ENCODE measurements at regions not wholly inside any gene's neighbourhood (a gene's known extent, or its start where the extent isn't known, plus 50 kb on each side); places are given as distances from the start of the nearest gene placed in this dataset.

DNA sequence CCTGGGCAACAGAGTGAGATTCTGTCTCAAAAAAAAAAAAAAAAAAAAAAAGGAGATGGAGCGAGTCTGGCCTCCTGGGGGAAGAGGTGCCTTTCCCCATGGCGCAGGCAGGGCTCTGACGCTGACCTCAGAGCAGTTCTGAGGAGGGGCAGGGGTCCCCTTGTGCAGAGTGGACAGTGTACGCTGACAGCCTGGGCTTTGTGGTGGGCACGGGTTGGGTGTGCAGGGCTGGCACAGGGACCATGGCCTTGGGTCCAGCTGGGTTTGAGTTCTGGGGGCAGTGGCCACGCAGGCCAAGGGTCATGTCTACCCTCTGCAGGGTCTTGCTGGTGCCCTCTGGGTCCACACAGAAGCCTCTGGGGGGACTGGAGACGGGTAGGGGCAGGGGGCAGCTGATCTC is 260.1 kb upstream of the C1orf174 start:
- no peak overlapping the region for H3K4me2 ChIP-seq (ENCODE audit: insufficient read depth, low read length)
- no peak overlapping the region for H3K27ac ChIP-seq (ENCODE audit: insufficient read depth, low read depth, low read length)
- no peak overlapping the region for H3K9ac ChIP-seq (replicated peaks; ENCODE audit: extremely low read depth, insufficient read depth, low read length)
- dilution Hi-C loops (cut with MboI; ENCODE audit: extremely low pct_ligation_motif_present, low sequenced_read_pairs) (no loop called here), intact Hi-C loops (cut with micrococcal nuclease) (no loop called here)
- DNase-seq (ENCODE audit: low read depth, low spot score) (no peak), FAIRE-seq (no peak)
- TF ChIP-seq FOS (IDR thresholded peaks at IDR 0.05; ENCODE audit: borderline replicate concordance, insufficient read depth, low read length): no peak
- TF ChIP-seq EZH2 (IDR thresholded peaks at IDR 0.05; ENCODE audit: borderline replicate concordance, low read depth, low read length, severe bottlenecking): no peak
- TF ChIP-seq, protein P1, sequence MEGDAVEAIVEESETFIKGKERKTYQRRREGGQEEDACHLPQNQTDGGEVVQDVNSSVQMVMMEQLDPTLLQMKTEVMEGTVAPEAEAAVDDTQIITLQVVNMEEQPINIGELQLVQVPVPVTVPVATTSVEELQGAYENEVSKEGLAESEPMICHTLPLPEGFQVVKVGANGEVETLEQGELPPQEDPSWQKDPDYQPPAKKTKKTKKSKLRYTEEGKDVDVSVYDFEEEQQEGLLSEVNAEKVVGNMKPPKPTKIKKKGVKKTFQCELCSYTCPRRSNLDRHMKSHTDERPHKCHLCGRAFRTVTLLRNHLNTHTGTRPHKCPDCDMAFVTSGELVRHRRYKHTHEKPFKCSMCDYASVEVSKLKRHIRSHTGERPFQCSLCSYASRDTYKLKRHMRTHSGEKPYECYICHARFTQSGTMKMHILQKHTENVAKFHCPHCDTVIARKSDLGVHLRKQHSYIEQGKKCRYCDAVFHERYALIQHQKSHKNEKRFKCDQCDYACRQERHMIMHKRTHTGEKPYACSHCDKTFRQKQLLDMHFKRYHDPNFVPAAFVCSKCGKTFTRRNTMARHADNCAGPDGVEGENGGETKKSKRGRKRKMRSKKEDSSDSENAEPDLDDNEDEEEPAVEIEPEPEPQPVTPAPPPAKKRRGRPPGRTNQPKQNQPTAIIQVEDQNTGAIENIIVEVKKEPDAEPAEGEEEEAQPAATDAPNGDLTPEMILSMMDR (IDR thresholded peaks at IDR 0.05; ENCODE audit: extremely low read depth in 1 of 2, insufficient read depth in 1 of 2, low read depth in 1 of 2, low read length in 2 of 2): no peak
- TF ChIP-seq GATA2 (IDR thresholded peaks at IDR 0.05; ENCODE audit: insufficient read depth, insufficient read length, low read depth, low read length): no peak
- TF ChIP-seq POLR2A (IDR thresholded peaks at IDR 0.05; ENCODE audit: low read depth, low read length): no peak
- TF ChIP-seq JUN (IDR thresholded peaks at IDR 0.05; ENCODE audit: borderline replicate concordance, insufficient read depth, insufficient read length, low read depth): no peak
- TF ChIP-seq POLR2AphosphoS5 (IDR thresholded peaks at IDR 0.05; ENCODE audit: insufficient read depth, low read depth, low read length): no peak
- H3K9me3 ChIP-seq (replicated peaks; ENCODE audit: control insufficient read depth, insufficient read depth, low read length): peaks cover 3% of the 10 kb centered on the region
- H3K4me3 ChIP-seq (replicated peaks in 1 of 3; ENCODE audit: insufficient read depth in 1 of 3, low read depth in 1 of 3, low read length in 3 of 3): no peak overlapping the region
- no peaks in the 10 kb centered on the region for H3K36me3 ChIP-seq (ENCODE audit: control insufficient read depth in 2 of 2, extremely low read depth in 1 of 2, insufficient read depth in 2 of 2, low read length in 2 of 2)
- H3K27me3 ChIP-seq (ENCODE audit: control insufficient read depth in 2 of 2, insufficient read depth in 2 of 2, low read length in 2 of 2): no peaks in the 10 kb centered on the region
- BruUV-seq (replicated peaks): no TSS peak
- no peak overlapping the region for H2AFZ ChIP-seq (ENCODE audit: low read depth, low read length)
- no peaks in the 10 kb centered on the region for H3K9me1 ChIP-seq (replicated peaks; ENCODE audit: control insufficient read depth, extremely low read depth, insufficient read depth, low read length)
- CTCF ChIA-PET: no interaction called here
- H4K20me1 ChIP-seq (replicated peaks; ENCODE audit: control insufficient read depth, extremely low read depth, insufficient read depth, low read length): no peaks in the 10 kb centered on the region
- no peaks in the 10 kb centered on the region for H3K79me2 ChIP-seq (ENCODE audit: control insufficient read depth, insufficient read depth, low read length)
- H3K4me1 ChIP-seq (ENCODE audit: control insufficient read depth, extremely low read depth, insufficient read depth, low read length): no peaks in the 10 kb centered on the region
- POLR2A ChIA-PET: no interaction called here
